ENCODE measurements at regions not wholly inside any gene's neighbourhood (a gene's known extent, or its start where the extent isn't known, plus 50 kb on each side); places are given as distances from the start of the nearest gene placed in this dataset.
"Not testable (repeated sequence)": the region's sequence is repeated elsewhere in the genome, so short reads cannot be mapped to it uniquely, and the experiment has no call there.

- DNase-seq (ENCODE audit: low spot score): no peak
Measured at GRCh38 chr10:9102026-9102425, 1047.5 kb downstream of the GATA3 start.

GRCh38 chr10:9103301-9103700 is 1048.8 kb downstream of the GATA3 start:
- no peak for DNase-seq (ENCODE audit: low spot score)

GRCh38 chr10:9111976-9112375 is 1057.5 kb downstream of the GATA3 start:
- no peak for DNase-seq (ENCODE audit: low spot score)

- no peak for DNase-seq (ENCODE audit: low spot score)
Measured at GRCh38 chr10:9126728-9127127, 1072.2 kb downstream of the GATA3 start.

- no peak for DNase-seq (ENCODE audit: low spot score)
Measured at GRCh38 chr10:9137368-9137767, 1082.9 kb downstream of the GATA3 start.

- not testable (repeated sequence) for DNase-seq (ENCODE audit: low spot score)
Measured at GRCh38 chr10:9138829-9139228, 1084.3 kb downstream of the GATA3 start.

- no peak for DNase-seq (ENCODE audit: low spot score)
Measured at GRCh38 chr10:9140373-9140772, 1085.9 kb downstream of the GATA3 start.

GRCh38 chr10:9147475-9147874 is 1093.0 kb downstream of the GATA3 start:
- no peak for DNase-seq (ENCODE audit: low spot score)

GRCh38 chr10:9149134-9149533 is 1094.6 kb downstream of the GATA3 start:
- no peak for DNase-seq (ENCODE audit: low spot score)

- not testable (repeated sequence) for DNase-seq (ENCODE audit: low spot score)
Measured at GRCh38 chr10:9153057-9153456, 1098.6 kb downstream of the GATA3 start.

- DNase-seq (ENCODE audit: low spot score): no peak
Measured at GRCh38 chr10:9157656-9158055, 1103.2 kb downstream of the GATA3 start.

- no peak for DNase-seq (ENCODE audit: low spot score)
Measured at GRCh38 chr10:9158675-9159074, 1104.2 kb downstream of the GATA3 start.

- no peak for DNase-seq (ENCODE audit: low spot score)
Measured at GRCh38 chr10:9160275-9160674, 1105.8 kb downstream of the GATA3 start.

GRCh38 chr10:9163699-9164098 is 1109.2 kb downstream of the GATA3 start:
- DNase-seq (ENCODE audit: low spot score): no peak

- no peak for DNase-seq (ENCODE audit: low spot score)
Measured at GRCh38 chr10:9166770-9167169, 1112.3 kb downstream of the GATA3 start.

GRCh38 chr10:9172276-9172675 is 1117.8 kb downstream of the GATA3 start:
- no peak for DNase-seq (ENCODE audit: low spot score)

GRCh38 chr10:9175200-9175599 is 1120.7 kb downstream of the GATA3 start:
- DNase-seq (ENCODE audit: low spot score): no peak

GRCh38 chr10:9183197-9183880 is 1128.9 kb downstream of the GATA3 start:
- not testable (repeated sequence) for DNase-seq (ENCODE audit: low spot score)

GRCh38 chr10:9188022-9188810 is 1133.7 kb downstream of the GATA3 start:
- DNase-seq (ENCODE audit: low spot score): no peak

- no peak for DNase-seq (ENCODE audit: low spot score)
Measured at GRCh38 chr10:9189448-9189847, 1135.0 kb downstream of the GATA3 start.

- DNase-seq (ENCODE audit: low spot score): no peak
Measured at GRCh38 chr10:9193120-9193519, 1138.6 kb downstream of the GATA3 start.

- DNase-seq (ENCODE audit: low spot score): no peak
Measured at GRCh38 chr10:9195385-9195784, 1140.9 kb downstream of the GATA3 start.

GRCh38 chr10:9198611-9199010 is 1144.1 kb downstream of the GATA3 start:
- DNase-seq (ENCODE audit: low spot score): no peak
